GM19452 (cell line): ENCODE measurements at regions not wholly inside any gene's neighbourhood (a gene's known extent, or its start where the extent isn't known, plus 50 kb on each side); places are given as distances from the start of the nearest gene placed in this dataset.
"Not testable (repeated sequence)": the region's sequence is repeated elsewhere in the genome, so short reads cannot be mapped to it uniquely, and the experiment has no call there.

Source experiments
- ATAC-seq: cut with Tn5 transposase; IDR thresholded peaks from one replicate; pipeline ENCODE4 v1.9.1; 2021; ENCODE audit not compliant: unreplicated experiment

DNA sequence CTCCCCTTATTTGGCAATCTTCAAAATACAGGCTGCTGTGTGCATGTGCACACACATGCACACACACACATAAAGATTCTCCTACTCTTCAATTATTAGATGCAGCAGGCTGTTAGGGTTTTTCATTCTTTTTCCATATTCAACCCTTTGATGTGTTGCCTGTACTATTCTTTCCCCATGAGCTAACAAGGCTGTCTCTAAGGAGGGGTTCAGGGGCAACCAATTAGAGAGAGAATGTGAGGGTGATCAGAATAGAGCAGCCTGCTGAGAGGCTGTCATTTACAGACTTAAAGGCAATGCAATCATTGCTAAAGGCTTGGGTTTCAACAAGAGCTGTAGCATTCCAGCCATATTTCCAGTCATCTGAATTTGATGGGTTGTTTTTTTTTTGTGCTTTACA is 467.4 kb upstream of the ID4 start:
- ATAC-seq = no peak

GRCh38 chr6:19370831-19371230 is 466.3 kb upstream of the ID4 start:
- ATAC-seq = no peak

GRCh38 chr6:19375613-19376012 is 461.6 kb upstream of the ID4 start:
- ATAC-seq = no peak

DNA sequence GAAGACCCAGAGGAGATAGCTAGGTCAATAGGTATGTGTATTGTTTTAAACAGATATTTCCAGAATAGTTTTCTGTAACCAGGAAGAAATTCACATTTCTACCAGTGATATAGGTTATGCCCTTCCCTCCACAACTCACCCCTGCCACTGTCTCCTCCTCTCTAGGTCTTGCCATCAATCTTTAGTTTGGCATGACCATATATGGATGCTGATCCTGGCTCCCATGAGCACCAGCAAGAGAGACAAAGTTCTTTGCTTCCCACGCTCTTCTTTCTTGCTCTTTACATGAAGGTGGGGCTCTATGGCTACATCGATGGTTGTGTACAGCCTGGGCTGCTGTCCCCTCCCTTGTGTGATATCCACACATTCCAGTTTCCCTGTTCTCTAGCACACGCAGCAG is 459.4 kb upstream of the ID4 start:
- ATAC-seq = no peak

- no peak for ATAC-seq
These were observed 456.9 kb upstream of the ID4 start for GRCh38 chr6:19380293-19380692.

GRCh38 chr6:19382676-19383075 is 454.5 kb upstream of the ID4 start:
- ATAC-seq = no peak

GRCh38 chr6:19391926-19392325 is 445.2 kb upstream of the ID4 start:
- no peak for ATAC-seq

- no peak for ATAC-seq
These were observed 443.1 kb upstream of the ID4 start for GRCh38 chr6:19394051-19394450.

DNA sequence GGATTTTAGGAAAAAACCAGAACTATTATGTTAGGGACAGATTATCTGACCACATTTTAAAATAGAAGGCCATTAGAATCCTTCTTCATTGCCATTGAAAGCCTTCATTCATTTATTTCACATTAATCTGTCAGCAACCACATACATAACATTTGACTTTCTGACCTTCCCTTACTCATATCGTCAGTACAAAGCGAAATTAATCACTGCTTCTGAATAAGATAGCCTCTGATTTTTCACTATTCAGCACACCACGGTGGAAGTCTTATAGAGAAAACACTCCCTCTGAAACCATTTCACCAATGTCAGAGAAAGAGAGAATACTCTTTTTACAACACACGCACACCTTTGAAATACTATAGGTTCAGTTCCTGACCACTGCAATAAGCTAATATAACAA is 442.5 kb upstream of the ID4 start:
- no peak for ATAC-seq

GRCh38 chr6:19395316-19395715 is 441.9 kb upstream of the ID4 start:
- ATAC-seq = no peak

GRCh38 chr6:19399406-19399805 is 437.8 kb upstream of the ID4 start:
- ATAC-seq = no peak

DNA sequence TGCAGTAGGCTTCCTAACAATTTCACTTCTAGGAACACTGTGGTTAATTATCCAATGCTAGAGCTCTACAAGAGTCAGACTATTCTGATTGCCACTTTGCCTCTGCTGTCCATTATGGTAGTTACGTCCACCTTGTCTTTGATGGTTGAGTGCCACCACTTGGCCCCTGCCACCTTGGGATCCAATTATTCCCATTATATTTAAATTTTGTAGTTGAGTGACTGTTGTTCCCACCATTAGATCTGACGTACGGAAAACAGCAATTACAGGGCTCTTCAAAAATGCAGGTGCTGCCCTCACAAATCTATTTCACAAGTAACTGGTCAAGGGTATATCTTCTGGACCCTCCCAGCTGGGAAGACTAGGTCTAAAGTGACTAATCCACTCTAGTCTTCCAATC is 432.3 kb upstream of the ID4 start:
- ATAC-seq = not testable (repeated sequence)

GRCh38 chr6:19408331-19408730 is 428.8 kb upstream of the ID4 start:
- no peak for ATAC-seq

DNA sequence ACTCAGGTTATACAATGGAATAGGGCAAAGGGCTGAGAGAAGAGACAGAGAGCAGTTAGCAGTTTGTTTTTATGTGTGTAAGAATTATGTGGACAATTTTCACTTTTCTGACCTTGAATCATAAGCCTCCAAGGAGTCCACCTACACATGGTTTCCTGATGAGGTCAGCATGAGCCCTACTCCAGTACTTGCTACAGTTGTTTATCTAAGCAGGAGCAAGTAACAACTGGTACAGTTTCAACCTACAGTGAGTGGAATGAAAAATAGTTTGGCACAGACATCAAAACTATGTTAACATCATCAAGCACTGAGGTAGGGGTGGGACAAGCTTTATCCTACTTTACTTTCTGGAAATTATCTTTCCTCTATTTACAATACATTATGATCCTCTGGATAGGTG is 426.7 kb upstream of the ID4 start:
- no peak for ATAC-seq

DNA sequence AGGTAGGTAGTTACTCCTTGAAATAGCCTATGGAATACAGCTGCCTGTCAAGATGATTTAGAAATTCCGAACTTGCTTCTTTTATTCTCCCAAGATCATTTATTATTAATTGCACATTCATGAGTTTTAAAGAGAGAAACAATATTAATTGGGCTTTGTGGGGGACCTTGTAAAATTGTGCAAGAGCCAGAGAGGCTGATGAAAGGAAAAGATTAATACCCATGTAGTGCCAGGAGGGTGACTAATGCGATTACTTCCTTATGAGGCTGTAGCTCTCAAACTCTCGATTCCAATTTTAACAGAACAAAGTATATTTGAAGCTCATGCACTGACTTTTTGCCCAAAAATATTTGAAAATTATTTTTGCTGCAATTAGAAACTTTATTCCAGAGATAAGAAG is 423.8 kb upstream of the ID4 start:
- no peak for ATAC-seq

GRCh38 chr6:19415605-19416326 is 421.4 kb upstream of the ID4 start:
- ATAC-seq = no peak

- no peak for ATAC-seq
These were observed 420.4 kb upstream of the ID4 start for GRCh38 chr6:19416811-19417210.

DNA sequence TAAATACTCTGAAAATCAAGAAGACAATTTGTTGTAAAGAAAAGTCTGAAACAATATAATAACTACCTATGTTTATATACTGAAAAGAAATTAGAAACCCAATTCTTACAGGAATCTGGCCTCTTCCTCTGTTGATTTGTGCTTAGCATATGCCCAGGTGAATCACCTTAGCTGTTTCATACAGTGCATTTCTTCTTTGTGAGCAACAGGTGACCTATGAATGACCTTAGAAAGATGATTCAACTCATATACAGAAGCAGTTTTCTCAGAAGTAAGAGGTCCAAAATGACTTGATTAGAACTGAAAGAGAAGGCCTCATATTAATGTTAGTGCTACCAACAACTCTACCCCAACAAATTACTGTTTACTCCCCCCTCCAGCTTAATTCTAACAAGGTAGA is 419.5 kb upstream of the ID4 start:
- ATAC-seq = no peak

- no peak for ATAC-seq
These were observed 412.3 kb upstream of the ID4 start for GRCh38 chr6:19424853-19425252.

DNA sequence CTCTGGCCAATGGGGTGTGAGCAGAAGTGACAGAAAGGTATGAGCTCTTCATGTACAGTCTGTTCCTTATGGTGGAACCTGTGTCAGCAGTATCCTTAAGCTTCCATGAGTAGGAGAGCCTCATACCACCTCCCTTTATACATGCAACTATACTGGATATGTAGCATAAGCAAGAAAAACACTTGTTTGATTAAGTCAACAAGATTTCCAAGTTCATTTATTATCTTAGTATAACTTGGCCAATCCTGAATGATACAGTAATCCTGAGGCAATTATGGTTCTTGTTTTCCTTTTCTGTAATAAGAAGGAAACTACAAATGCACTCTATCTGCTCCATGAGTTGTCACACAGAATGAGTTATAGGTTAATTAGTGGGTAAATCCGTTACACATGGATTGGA is 409.6 kb upstream of the ID4 start:
- no peak for ATAC-seq

- ATAC-seq = no peak
These were observed 404.1 kb upstream of the ID4 start for GRCh38 chr6:19432966-19433498.

DNA sequence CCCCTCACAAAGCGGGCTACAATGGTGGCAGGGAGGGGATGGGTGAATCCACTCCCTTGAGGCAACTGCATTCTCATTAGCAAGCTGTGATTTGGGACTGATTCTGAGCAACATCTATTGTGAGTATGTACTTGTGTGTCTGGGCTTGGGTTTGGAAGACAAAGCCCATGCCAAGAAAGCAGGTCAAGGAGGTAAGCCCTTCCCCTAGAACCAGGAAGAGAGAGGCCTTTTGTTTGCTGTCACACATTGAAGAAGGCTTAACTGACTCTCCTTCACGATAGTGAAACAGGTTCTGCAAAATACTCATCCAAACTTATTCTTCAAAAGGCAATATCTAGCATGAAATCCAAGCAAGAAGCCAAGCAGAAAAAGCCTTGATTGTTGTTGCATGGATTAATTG is 403.1 kb upstream of the ID4 start:
- no peak for ATAC-seq

DNA sequence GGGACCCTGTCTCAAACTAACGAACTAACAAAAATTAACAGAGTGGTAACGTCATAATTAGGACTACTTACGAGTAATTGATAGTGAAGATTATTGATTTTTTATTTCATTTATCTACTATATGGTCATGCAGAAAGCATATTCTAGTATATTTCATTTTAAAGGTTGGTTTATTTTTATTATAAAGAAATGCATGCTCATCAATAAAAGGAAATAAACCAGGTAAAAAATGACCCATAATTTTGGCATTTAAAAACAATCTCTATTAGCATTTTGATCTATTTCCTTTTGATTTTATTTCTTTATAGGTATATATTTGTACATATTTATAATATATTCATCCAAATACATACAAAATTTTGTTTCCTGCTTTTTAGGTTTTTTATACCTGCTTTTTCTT is 401.4 kb upstream of the ID4 start:
- ATAC-seq = no peak
